CD1c-positive myeloid dendritic cell (primary cell): ENCODE measurements at regions not wholly inside any gene's neighbourhood (a gene's known extent, or its start where the extent isn't known, plus 50 kb on each side); places are given as distances from the start of the nearest gene placed in this dataset.
"Not testable (repeated sequence)": the region's sequence is repeated elsewhere in the genome, so short reads cannot be mapped to it uniquely, and the experiment has no call there.

ENCODE experiments used
- DNase-seq: peaks from one replicate; pipeline ENCODE4 v3.0.0-alpha.2; 2016; ENCODE audit errors: extremely low spot score

GRCh38 chr6:50995036-50995435, 176.4 kb downstream of the TFAP2B start:
- DNase-seq, result no peak

GRCh38 chr6:50998905-50999304, 180.2 kb downstream of the TFAP2B start:
- DNase-seq, result no peak

DNA sequence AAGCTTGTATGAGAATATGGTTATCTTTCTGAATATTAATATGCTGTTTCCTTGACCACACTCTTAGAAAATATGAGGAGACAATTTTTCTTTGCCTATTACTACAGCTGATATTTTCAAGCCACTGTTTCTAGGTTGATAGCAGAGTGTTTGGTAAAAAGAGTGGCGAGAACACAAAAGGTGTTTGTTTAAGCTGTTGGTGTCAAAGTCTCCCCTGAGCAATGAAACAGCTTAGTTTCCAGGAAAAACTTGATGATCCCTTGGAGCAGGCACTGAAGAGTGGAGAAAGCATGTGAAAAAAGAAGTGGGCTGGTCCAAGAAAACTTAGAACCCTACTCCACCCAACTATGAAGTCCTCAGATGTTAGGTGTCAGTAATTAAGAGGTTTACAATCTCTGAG, 182.7 kb downstream of the TFAP2B start:
- no peak for DNase-seq

DNA sequence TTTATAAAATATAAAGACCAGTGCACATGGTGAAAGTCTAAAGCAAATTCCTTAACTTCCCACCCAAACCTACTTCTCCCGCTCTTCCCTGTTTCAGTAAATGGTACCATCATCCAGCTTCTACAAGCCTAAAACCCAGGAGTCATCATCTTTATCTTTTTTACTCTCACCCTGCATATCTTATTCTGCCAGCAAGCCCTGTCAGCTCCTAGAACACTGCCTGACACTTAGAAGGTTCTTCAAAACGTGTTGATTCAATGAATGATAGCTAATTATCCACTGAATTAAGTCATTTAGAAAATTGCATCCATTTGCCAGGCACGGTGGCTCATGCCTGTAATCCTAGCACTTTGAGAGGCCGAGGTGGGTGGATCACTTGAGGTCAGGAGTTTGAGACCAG, 185.7 kb downstream of the TFAP2B start:
- no peak for DNase-seq

DNA sequence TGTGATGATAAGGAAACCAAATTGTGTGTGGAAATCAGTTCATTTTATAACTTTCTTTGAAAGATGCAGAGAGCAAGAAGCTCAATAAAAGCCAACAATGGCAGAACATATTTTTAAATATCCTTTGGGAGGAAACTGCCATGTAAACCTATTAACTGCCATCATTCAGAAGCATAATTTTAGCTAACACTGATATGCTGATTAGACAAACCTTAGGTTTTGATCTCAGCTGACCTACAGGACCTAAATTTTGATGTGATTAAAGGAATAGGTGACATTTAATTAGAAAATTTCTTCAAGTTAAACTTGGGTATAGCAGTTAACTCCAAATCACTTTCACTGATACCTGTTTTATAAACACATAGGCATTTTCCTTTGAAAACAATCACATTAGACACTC, 187.1 kb downstream of the TFAP2B start:
- DNase-seq, result no peak

- no peak for DNase-seq
Observed at GRCh38 chr6:51007237-51007636, 188.6 kb downstream of the TFAP2B start.

DNA sequence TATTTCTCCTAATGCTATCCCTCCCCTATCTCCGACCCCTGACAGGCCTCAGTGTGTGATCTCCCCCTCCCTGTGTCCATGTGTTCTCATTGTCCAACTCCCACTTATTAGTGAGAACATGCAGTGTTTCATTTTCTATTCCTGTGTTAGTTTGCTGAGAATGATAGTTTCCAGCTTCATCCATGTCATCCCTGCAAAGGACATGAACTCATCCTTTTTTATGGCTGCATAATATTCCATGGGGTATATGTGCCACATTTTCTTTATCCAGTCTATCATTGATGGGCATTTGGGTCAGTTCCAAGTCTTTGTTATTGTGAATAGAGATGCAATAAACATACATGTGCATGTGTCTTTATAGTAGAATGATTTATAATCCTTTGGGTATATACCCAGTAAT, 190.0 kb downstream of the TFAP2B start:
- DNase-seq, result not testable (repeated sequence)

DNA sequence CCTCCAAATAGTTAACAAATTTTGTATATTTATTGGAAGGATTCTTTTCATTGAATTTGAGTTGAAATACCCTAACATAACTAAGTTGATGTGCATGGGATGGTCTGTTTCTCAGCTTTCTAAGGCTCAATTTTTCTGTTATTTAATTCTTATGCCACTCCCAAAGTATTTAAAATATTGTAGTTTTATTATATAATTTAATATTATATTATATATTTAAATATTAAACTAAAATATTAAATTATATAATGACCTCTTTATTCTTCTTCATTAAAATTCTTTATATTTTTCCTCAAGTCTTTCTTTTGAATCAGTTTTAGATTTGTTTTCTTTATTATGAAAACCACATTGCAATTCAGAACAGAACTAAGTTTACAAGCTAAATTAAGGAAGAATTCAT, 194.7 kb downstream of the TFAP2B start:
- no peak for DNase-seq

GRCh38 chr6:51015394-51015793, 196.7 kb downstream of the TFAP2B start:
- DNase-seq, result no peak

- no peak for DNase-seq
Observed at GRCh38 chr6:51016489-51016888, 197.8 kb downstream of the TFAP2B start.

DNA sequence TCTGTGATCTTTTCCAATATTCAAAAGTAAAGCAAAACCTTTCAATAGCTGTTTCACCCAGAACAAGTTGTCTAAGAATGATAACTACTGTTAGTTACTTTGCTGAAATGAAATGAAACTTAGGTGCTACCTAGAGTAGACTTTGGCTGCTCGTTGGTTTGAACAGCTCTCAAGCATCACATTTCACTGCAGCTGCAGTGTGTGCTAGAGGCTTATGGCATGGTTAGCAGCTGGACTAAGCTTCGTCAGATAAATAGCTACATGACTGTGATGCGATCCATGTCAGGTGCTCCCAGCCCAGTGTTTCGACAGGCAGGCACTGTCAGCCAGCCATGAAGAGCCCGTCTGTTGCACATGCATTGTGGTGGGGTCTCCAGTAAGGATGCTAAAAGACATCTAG, 201.1 kb downstream of the TFAP2B start:
- no peak for DNase-seq

DNA sequence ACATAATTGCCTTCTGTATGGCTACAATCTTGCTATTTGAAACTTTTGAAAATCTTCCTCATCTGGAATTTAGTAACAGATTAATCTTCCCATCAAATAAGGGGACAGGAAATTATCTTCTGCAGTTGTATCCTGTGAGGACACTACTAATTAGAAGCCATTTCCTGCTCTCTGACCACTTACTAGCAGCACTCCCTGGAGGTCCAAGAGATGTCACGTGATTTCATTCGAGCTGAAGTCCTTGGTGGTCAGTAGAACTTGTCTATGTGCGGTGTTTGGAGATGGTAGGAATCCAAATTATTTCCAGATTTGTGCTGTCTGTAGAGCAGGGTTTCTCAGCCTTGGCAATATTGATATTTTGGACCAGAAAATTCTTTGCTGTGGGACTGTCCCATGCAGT, 202.5 kb downstream of the TFAP2B start:
- no peak for DNase-seq

DNA sequence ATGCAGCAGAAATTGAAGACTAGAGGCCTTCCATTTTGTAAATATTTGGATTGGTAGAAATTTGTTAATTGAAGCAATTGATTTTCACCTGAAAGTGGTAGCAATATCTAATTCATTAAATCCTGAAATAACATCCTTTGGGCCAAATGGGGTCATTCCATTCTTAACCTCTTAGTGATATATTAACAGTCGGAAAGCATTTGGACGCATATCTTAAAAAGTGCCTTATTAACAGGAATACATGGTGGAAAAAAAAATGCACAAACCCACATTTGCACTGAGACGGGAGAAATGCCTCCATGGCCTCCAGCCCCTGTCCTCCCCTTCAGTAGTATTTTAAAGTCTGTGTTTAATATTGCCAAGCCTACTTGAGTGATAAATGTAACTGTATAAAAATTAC, 205.5 kb downstream of the TFAP2B start:
- DNase-seq, result no peak

DNA sequence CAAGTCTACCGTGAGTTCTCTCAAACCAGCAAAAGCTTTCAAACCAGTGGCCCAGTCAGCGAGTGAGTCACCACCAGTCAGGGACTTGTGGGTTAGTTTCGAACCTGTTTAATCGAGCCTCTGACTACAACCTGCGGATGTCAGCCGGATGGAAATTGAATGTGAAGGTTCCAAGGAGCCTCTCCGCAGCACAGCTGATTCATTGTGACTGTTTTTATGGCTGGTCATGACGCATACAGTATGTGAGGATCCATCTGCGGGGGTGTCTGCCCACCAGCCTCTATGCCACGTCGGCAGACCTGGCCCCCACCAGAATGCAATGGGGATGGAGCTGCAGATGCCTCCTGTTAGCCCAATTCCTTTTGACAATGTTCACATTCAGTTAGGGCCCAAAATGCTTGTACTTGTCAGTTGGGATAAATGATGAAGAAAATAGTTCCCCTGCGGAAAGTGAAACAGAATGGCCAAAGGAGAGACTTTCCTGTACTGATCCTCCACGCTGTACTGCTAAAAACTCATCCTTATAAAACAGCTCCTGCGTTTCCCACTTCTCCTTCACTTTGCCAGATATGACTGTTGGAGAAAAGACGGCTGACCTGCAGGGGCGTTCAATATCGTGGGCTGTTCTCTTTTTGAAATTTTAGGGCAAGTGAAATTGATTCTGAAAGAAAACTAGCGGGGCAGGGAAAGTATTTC, 206.6 kb downstream of the TFAP2B start:
- DNase-seq, result no peak

DNA sequence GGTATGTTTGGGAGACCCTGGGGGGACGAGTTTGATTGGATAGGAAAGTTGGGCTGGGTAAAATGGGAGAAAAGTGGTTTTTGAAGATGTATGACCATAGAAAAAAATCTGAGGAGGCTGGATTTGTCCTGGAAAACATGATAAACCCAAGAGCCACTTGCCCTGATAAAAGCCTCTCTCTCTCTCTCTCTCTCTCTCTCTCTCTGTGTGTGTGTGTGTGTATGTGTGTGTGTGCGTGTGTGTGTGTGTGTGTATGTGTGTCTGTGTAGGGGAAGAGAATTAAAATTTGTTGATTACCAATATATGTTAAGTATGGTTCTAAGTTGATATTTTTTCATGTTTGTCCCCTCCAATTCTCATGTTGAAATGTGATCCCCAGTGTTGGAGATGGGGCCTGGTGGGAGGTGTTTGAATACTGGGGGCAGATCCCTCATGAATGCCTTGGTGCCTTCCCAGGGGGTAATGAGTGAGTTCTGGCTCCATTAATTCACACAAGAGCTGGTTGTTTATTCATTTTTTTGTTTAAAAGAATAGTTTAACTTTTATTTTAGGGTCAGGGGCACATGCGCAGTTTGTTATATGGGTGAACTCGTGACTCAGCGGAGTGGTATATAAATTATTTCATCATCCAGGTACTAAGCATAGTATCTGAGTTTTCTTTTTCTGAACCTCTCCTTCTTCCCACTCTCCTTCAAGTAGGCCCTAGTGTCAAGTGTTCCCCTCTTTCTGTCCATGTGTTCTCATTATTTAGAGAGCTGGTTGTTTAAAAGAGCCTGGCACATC, 208.8 kb downstream of the TFAP2B start:
- DNase-seq, result no peak

GRCh38 chr6:51028276-51028675, 209.6 kb downstream of the TFAP2B start:
- no peak for DNase-seq

- DNase-seq, result no peak
Observed at GRCh38 chr6:51029561-51029960, 210.9 kb downstream of the TFAP2B start.

GRCh38 chr6:51045548-51045947, 226.9 kb downstream of the TFAP2B start:
- no peak for DNase-seq

DNA sequence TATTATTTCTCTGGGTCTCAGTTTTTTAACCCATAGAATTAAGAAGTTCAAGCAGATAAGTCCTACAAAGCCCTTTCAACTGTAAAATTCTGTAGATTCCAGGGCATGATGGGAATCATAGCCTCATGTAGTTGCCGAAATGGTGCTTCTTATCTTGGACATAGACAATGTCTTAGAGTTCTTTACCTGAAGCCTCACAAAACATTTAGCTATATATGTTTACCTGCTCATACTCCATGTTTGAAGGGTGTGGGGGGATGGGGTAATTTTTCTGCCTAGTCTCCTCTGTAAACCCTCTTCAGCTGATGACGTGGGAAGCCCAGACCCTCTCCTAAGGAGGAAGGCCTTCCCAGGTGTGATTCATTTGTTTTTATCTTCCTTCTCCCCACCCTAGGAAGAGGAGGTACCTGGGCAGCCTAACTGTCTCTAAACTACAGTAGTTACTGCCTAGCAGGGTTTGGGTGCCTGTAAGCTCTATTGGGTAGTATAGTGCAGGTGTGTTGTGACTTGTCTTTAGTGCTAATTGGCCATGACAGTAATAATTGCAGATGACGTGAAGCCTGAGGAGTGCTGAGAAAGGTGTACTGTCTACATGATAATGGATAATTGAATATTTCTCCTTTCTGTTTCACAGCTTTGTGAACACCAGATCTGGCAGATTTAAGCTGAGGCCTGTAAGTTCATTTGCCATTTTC, 230.8 kb downstream of the TFAP2B start:
- no peak for DNase-seq

DNA sequence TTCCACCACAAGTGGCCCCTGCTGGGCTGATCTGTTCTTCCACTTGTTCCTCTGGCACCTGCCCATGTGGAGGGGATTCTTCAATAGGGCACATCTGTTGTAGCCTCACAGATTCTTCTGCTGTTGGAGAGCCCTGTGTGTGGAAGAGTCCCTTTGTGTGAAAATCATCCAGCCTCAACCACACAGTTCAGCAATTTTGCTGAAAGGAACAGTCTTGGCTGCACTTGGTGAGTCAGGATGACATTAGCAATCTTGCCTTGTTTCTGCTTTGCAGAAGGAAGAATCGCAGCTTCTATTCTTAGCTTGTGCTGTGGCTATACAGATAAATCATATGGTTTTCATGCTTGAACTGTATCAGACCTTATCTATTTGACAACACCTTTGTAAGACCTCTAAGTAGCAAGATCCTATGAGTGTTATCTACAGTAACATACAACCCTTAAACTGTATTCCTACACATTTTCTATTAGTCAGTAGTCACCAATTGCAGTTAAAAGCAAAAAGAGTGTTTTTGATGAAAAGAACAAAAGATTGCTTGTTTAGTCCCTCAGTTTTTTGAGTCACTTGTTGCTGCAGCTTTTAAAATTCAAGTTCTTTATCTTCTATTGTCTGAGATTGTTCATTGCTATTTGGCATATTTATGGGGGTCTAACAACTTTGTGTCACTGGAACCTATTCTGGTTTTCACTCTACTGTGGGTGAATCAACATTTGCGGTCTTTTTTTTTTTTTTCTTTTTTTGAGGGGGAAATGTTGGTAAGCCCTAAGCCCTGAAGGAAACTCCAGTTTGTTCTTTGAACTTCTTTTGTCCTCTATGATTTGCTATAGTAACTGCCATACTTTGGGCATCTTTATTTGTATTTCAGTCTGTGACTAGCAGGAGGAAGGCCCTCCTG, 231.6 kb downstream of the TFAP2B start:
- no peak for DNase-seq

- not testable (repeated sequence) for DNase-seq
Observed at GRCh38 chr6:51052716-51053115, 234.0 kb downstream of the TFAP2B start.

DNA sequence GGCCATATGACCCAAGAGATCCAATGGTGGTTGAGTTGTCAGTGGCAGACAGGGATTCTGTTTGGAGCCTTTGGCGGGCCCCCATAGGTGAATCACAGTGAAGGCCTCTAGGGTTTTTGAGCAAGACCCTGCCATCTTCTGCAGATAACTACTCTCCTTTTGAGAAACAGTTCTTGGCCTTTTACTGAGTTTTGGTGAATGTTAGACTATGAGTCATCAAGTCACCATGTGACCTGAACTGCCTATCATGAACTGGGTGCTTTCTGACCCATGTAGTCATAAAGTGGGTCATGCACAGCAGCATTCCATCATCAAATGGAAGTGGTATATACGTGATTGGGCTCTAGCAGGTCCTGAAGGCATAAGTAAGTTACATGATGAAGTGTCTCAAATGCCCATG, 236.6 kb downstream of the TFAP2B start:
- not testable (repeated sequence) for DNase-seq
